ENCODE measurements at regions not wholly inside any gene's neighbourhood (a gene's known extent, or its start where the extent isn't known, plus 50 kb on each side); places are given as distances from the start of the nearest gene placed in this dataset.
"Not testable (repeated sequence)": the region's sequence is repeated elsewhere in the genome, so short reads cannot be mapped to it uniquely, and the experiment has no call there.

DNA sequence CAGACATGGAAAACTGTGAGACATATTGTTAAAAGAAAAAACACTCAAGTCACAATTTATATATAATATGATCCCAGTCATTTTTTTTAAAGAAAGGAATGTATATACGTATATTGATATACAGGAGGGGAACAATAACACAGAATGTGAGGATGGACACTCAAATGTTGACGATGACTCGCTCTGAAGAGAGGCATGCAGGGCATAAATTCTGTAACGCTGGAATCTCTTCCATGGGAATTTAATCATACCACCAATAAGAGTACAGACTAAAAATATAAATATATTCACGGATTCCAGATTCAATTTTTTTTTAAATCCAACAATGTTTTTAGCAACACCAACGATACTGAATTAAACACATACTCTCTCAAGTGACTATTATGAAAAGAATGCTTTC is 106.9 kb upstream of the CCDC28A start:
- DNase-seq: no peak

DNA sequence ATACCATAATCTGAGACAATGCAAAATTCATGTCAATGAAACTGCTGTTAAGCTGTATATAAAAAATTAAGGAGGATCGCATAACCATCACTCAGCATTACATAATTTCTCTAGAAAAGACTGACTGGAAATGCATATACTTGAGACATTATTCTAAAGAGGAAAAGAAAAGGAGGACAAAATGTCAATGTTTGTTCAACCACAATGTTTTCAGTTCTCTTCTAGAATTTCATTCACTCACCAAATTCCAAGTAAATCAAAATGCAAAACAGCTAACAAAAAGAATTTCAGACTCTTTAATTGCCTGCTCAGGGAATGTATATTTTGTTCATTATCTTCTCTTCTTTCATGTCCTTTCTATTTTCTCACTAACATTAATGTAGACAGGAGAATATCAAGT is 106.2 kb upstream of the CCDC28A start:
- DNase-seq: no peak

- no peak for DNase-seq
Measured at GRCh38 chr6:138671351-138671750, 102.2 kb upstream of the CCDC28A start.

- DNase-seq: no peak
Measured at GRCh38 chr6:138673346-138674014, 100.1 kb upstream of the CCDC28A start.

DNA sequence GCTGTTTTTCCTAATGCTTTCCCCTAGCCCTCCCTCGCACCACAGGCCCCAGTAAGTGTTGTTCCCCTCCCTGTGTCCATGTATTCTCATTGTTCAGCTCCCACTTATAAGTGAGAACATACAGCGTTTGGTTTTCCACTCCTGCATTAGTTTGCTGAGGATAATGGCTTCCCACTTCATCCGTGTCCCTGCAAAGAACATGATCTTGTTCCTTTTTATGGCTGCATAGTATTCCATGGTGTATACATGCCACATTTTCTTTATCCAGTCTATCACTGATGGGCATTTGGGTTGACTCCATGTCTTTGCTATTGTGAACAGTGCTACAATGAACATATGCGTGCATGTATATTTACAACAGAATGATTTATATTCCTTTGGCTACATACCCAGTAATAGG is 99.1 kb upstream of the CCDC28A start:
- not testable (repeated sequence) for DNase-seq

GRCh38 chr6:138677538-138677937 is 96.0 kb upstream of the CCDC28A start:
- DNase-seq: no peak

- DNase-seq: no peak
Measured at GRCh38 chr6:138678168-138678567, 95.4 kb upstream of the CCDC28A start.

DNA sequence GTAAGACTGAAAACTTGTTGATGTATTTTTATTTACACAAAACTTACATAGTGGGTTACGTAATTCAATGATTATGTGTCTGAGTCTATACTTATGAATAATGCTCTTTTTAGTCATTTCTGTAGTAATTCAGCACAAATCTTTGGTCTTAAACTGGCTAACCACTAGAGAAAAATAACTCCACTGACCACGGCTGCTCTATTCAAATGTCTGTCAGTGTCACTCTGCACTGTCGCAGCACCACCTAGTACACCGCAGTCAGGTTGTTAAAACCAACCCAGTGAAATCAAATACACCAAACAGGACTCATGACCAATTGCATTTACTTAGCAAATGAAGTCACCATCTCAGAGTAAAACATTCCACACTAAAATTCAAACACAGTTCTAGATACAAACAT is 93.5 kb upstream of the CCDC28A start:
- DNase-seq: no peak

- DNase-seq: no peak
Measured at GRCh38 chr6:138681627-138682026, 91.9 kb upstream of the CCDC28A start.

GRCh38 chr6:138682704-138683527 is 90.7 kb upstream of the CCDC28A start:
- no peak for DNase-seq

DNA sequence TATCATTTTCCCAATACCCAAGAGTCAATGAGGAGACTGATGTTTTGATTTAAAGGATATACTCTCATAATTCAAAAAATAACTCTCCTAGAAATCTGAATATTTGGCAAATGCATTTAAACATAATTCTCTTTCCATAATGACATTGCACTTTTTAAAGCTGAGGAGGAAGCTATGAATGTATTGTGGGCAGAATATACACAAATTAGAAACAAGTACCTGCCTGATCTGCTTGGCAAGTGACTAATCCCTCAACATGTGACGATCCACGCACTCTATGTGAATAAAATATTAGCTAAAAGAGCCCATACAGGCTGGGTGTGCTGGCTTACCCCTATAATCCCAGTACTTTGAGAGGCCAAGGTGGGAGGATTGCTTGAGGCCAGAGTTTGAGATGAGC is 88.3 kb upstream of the CCDC28A start:
- DNase-seq: no peak

- no peak for DNase-seq
Measured at GRCh38 chr6:138685781-138686180, 87.8 kb upstream of the CCDC28A start.

GRCh38 chr6:138688580-138688979 is 85.0 kb upstream of the CCDC28A start:
- no peak for DNase-seq

DNA sequence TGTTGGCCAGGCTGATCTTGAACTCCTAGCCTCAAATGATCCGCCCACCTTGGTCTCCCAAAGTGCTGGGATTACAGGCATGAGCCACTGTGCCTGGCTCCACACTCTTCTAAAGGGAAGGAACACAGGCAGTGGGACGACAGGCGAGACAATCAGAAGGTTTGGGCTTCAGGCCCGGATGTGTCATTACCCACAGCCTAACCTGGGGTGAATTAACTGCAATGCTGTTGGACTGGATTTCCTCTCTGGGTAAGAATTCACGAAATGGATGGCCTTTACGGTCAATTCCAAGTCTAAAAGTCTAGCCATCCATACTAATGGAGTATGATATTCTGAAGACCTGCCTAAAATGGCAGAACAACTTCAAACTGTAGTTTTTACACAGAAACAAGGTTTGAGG is 83.7 kb upstream of the CCDC28A start:
- DNase-seq: no peak

DNA sequence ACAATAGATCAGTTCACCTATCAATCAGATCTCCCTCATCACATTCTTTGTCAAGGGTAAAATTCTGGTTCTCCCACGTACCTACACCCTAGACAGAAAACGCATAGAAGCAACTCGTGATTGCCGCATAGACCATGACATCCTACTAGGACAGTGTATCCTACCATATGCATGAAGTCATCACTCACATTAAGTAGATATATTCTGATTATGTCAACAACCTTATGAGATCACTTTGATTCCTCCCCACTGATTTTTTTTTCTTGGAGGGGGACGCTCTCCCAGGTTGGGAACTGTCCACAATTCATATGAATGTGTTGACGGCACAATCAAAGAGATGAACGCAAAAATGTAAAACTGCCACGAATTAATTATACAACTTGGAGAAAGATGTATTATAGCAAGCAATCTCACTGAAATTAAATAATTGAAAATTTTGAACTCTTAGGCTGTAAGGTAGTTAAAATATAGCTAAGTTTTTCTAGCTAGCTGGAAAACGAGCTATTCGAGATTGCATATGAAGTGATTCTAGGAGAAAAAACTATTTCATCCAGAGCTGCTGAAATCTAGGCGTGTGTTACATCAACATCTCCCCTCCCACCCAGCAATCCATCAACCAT is 82.5 kb upstream of the CCDC28A start:
- no peak for DNase-seq

DNA sequence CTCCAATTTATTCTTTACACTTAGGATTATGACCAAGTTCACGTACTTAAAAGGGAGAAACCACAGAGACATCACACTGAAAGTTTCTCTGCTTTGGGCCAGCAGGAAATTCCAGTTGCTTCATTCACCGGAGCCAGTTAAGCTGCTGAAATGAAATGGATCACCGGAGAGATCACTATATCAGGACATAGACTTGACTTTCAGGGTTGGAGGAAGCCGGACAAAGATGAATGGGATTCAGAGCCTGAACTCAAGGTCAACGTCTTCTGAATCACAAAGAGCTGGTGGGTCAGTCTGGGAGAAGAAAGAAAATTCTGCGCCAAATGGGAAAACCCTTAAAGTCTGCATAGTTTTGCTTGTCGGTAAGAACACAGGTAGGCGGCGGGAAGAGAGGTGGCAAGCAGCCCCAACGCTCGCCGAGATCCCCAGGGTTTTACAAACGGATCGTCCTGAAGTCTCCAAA is 81.9 kb upstream of the CCDC28A start:
- DNase-seq: peak; percentile 62

DNA sequence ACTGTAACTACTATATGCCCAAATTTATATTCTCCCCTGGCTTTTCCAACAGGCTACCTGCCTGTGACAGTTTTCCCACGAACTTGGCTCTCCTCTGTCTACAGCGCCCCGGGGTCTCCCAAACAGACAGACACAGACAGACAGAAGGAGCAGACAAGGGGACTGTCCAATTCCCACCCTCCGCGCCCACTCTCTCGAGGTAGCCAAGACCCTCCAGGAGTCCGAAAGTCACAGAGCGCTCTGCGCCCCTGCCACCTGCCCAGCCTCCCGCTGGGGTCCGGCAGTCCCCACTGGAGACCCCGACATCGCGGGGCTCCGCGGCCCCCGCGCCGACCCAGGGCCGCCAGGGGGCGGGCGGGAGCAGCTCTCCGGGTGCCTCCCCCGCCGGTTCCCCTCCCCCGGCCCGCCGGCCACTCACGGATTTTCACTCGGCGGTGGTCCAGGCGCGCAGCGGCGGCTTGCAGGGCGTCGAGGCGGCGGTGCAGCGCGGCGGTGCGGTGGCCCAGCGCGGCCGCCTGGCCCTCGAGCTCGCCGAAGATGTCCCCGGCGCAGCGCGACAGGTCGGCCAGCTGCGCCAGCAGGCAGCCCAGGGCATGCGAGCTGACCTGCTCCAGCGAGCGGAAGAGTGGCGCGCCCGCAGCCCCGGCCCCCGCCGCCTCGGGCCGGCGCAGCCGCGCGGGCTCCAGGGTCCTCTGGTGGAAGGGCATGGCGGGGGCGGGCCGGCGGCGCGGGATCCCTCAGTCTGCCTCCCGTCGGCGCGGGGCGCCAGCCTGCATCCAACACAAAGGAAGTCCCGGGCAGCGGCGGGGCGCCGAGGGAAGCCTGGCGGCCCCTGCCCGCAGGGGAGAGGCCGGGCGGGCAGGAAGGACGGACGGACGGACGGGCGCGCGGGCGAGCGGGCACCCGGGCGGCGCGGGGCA is 81.3 kb upstream of the CCDC28A start:
- DNase-seq: peak; percentile 62

GRCh38 chr6:138692978-138693909 is 80.3 kb upstream of the CCDC28A start:
- peak; percentile 52 for DNase-seq

DNA sequence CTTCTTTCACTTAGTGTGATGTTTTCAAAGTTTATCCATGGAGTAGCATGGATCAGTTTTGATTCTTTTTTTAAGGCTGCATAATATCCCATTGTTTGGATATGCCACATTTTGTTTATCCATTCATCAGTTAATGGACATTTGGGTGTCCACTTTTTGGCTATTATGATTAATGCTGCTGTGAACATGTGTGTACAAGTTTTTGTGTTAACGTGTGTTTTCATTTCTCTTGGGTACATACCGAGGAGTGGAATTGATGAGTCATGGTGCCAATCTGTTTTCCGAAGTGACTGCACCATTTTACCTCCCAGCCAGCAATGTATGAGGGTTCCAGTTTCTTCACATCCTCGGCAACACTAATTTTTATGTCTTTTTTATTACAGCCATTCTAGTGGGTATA is 78.4 kb upstream of the CCDC28A start:
- no peak for DNase-seq

DNA sequence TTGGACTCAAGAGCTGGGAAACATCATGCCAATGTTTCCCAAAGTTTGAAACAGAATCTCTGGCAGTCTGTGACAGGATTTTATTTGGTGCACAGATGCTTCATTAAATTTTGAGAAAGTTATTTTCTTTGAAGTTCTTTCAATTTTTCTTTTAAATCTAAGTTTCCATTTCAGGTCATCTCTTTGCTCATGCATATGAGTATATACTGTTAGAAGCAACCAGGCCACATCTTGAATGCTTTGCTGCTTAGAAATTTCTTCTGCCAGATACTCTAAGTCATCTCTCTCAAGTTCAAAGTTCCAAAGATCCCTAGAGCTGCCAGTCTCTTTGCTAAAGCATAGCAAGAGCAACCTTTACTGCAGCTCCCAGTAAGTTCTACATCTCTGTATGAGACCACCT is 59.1 kb upstream of the CCDC28A start:
- no peak for DNase-seq

DNA sequence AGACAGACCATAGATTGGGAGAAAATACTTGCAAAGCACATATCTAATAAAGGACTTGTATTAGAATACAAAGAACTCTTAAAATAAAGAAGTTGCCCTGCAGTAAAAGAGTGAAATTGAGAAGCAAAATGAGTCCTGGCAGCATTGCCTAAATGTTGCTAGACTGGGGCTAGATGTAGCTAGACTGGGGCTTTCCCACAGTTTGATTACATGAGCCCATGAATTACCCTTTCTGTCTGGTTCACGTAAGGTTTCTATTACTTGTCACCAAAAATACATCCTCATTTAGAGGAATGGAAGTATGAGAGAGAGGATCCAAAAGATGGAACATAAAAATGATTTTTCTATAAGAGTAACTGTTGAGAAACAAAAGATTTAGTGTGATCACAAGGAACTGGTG is 57.6 kb upstream of the CCDC28A start:
- DNase-seq: no peak
